MCF 10A (cell line): ENCODE measurements at regions not wholly inside any gene's neighbourhood (a gene's known extent, or its start where the extent isn't known, plus 50 kb on each side); places are given as distances from the start of the nearest gene placed in this dataset.

ENCODE experiments used
- BruUV-seq: library from RNA; stranded (reverse); fragments of 400-500 nt; replicated peaks from 2 replicates; lab custom pipeline; 2021; lab: Mats Ljungman, UMichigan
- CTCF ChIA-PET: fragments of 300-600 bp; sonication (Branson Sonifier 250); formaldehyde crosslinking; extraction: SDS; loops from one replicate; lab custom pipeline; 2021; ENCODE audit warnings: antibody characterized with exemption, inconsistent platforms; lab: Yijun Ruan, JAX
- POLR2A ChIA-PET: fragments of 300-600, 350-650 bp; sonication (Branson Sonifier 250); formaldehyde crosslinking; extraction: SDS; loops from one replicate; lab custom pipeline; 2020; ENCODE audit warnings: antibody characterized with exemption, inconsistent platforms; lab: Yijun Ruan, JAX
- DNase-seq: peaks from one replicate; pipeline ENCODE4 v3.0.0-alpha.2; 2018; ENCODE audit not compliant: unreplicated experiment
- H3K27ac Mint-ChIP-seq: one replicate; pipeline ENCODE4 v1.8.0; 2022; ENCODE audit warnings: mild to moderate bottlenecking, low read depth, mixed read lengths; ENCODE audit not compliant: unreplicated experiment
- H3K27me3 Mint-ChIP-seq: one replicate; pipeline ENCODE4 v1.8.0; 2022; ENCODE audit warnings: mixed read lengths; ENCODE audit not compliant: insufficient read depth, unreplicated experiment
- H3K36me3 Mint-ChIP-seq: one replicate; pipeline ENCODE4 v1.8.0; 2022; ENCODE audit warnings: mild to moderate bottlenecking, moderate library complexity, mixed read lengths; ENCODE audit not compliant: insufficient read depth, unreplicated experiment
- H3K4me1 Mint-ChIP-seq: one replicate; pipeline ENCODE4 v1.8.0; 2022; ENCODE audit warnings: mixed read lengths; ENCODE audit not compliant: insufficient read depth, unreplicated experiment
- H3K4me3 Mint-ChIP-seq: one replicate; pipeline ENCODE4 v1.8.0; 2022; ENCODE audit warnings: mild to moderate bottlenecking, moderate library complexity, mixed read lengths; ENCODE audit not compliant: unreplicated experiment
- H3K9me3 Mint-ChIP-seq: one replicate; pipeline ENCODE4 v1.8.0; 2022; ENCODE audit warnings: mixed read lengths; ENCODE audit not compliant: unreplicated experiment
- intact Hi-C: fragments of 100-400 bp; cut with micrococcal nuclease; formaldehyde crosslinking; loops from 2 replicates; pipeline ENCODE4 v1.14.1; 2022
- TF ChIP-seq, protein P1 (sequence below): fragments of 200-600 bp; IDR thresholded peaks from one replicate; pipeline ENCODE4 v1.8.0; 2022; ENCODE audit warnings: antibody characterized with exemption, mild to moderate bottlenecking; ENCODE audit not compliant: unreplicated experiment

DNA sequence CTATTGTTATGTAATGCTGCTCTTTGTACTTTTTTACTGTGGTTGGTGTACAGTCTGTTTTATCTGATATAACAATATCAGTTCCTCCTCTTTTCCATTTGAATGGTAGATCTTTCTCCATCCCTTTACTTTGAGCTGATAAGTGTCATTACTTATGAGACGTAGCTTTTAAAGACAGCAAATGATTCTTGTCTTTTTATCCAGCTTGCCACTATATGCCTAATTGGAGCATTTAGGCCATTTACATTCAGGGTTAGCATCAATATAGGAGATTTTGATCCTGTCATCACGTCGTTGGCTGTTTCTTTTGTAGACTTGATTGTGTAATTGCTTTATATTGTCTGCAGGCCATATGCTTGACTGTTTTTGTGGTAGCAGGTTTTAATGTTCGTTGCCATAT, 894.2 kb upstream of the ATXN8OS start:
- no peaks in the 10 kb centered on the region for H3K36me3 Mint-ChIP-seq
- ChIA-PET POLR2A (no interaction called here), CTCF (no interaction called here)
- TF ChIP-seq, protein P1, sequence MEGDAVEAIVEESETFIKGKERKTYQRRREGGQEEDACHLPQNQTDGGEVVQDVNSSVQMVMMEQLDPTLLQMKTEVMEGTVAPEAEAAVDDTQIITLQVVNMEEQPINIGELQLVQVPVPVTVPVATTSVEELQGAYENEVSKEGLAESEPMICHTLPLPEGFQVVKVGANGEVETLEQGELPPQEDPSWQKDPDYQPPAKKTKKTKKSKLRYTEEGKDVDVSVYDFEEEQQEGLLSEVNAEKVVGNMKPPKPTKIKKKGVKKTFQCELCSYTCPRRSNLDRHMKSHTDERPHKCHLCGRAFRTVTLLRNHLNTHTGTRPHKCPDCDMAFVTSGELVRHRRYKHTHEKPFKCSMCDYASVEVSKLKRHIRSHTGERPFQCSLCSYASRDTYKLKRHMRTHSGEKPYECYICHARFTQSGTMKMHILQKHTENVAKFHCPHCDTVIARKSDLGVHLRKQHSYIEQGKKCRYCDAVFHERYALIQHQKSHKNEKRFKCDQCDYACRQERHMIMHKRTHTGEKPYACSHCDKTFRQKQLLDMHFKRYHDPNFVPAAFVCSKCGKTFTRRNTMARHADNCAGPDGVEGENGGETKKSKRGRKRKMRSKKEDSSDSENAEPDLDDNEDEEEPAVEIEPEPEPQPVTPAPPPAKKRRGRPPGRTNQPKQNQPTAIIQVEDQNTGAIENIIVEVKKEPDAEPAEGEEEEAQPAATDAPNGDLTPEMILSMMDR: no peak
- H3K4me1 Mint-ChIP-seq: no peaks in the 10 kb centered on the region
- H3K9me3 Mint-ChIP-seq: peaks cover 14% of the 10 kb centered on the region
- intact Hi-C loops: no loop called here
- no peak overlapping the region for H3K27ac Mint-ChIP-seq
- no TSS peak for BruUV-seq
- no peak overlapping the region for H3K4me3 Mint-ChIP-seq
- no peak for DNase-seq
- H3K27me3 Mint-ChIP-seq: no peaks in the 10 kb centered on the region

DNA sequence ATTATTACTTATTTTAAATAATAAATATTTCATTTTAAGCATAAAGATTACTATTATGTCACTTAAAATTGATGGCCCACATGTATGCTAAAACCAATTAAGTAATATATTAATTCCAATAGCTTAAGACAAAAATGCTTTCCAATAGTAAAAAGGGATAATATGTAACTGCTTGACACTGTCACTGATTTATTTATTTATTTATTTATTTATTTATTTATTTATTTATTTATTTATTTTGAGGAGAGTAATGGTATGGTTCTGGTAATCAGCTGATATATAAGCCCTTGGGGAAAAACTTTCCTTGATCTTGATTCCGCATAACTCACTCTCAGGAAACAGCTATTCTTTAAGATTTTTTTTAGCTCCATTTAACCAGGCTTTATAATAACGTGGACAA, 903.0 kb upstream of the ATXN8OS start:
- BruUV-seq: no TSS peak
- POLR2A ChIA-PET: no interaction called here
- no peak overlapping the region for H3K27ac Mint-ChIP-seq
- no peaks in the 10 kb centered on the region for H3K27me3 Mint-ChIP-seq
- H3K9me3 Mint-ChIP-seq: no peaks in the 10 kb centered on the region
- CTCF ChIA-PET: interaction anchor here (0.5 kb wide), 1 partner anchor 50 kb away, joined by 4 read pairs; no protein-coding TSS in a partner anchor
- no peaks in the 10 kb centered on the region for H3K36me3 Mint-ChIP-seq
- H3K4me3 Mint-ChIP-seq: no peak overlapping the region
- no peak for DNase-seq
- no peaks in the 10 kb centered on the region for H3K4me1 Mint-ChIP-seq
- TF ChIP-seq, protein P1: no peak
- intact Hi-C loops: no loop called here

DNA sequence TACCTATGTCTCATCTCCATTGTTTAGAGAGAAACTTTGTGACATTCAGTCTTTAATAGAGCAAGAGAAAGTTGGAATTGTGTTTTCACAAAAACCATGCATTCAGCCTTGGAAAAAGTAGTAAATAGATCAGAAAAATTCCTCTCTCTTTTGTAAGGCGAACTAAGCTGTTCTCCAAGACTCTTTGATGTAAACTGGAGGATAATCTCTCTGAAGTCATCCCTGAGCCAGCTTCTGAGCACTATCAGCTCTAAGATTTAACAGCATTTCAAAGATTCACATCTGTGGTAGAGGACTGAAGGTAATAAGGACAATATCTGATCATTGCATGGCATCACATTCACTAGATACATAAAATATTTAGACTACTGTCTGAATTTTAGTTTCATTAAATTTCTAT, 904.6 kb upstream of the ATXN8OS start:
- BruUV-seq: no TSS peak
- Mint-ChIP-seq H3K9me3 (no peaks in the 10 kb centered on the region), H3K27me3 (no peaks in the 10 kb centered on the region), H3K4me3 (no peak overlapping the region), H3K36me3 (no peaks in the 10 kb centered on the region), H3K27ac (no peak overlapping the region), H3K4me1 (no peaks in the 10 kb centered on the region)
- intact Hi-C loops: no loop called here
- DNase-seq: no peak
- ChIA-PET POLR2A (no interaction called here), CTCF (no interaction called here)
- TF ChIP-seq, protein P1: no peak

DNA sequence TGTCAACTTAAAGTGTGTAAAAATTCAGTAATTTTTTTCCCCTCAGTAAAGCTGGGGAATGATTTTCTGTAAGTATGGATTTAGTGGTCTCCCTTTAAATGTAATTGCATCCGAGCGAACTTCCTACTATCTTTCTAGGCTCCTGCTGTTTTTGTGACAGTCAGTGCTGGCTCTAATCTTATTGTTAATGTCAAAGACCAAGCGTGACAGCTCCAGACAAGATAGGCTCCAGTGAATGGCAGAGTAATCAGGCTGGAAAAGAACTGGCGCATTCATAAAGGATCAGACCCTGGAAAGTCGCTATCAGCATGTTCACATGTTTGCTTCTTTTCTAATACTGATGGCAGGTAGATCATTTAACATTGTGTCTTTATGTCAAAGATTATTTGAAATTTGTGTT, 908.0 kb upstream of the ATXN8OS start:
- POLR2A ChIA-PET: no interaction called here
- no peaks in the 10 kb centered on the region for H3K4me1 Mint-ChIP-seq

More for the DNA sequence above, 908.0 kb upstream of the ATXN8OS start:
- Mint-ChIP-seq H3K27ac (no peak overlapping the region), H3K27me3 (no peaks in the 10 kb centered on the region), H3K36me3 (no peaks in the 10 kb centered on the region), H3K4me3 (no peak overlapping the region), H3K9me3 (no peaks in the 10 kb centered on the region)
- no TSS peak for BruUV-seq
- CTCF ChIA-PET: interaction anchor here (0.5 kb wide), 1 partner anchor 895 kb away, joined by 3 read pairs; no protein-coding TSS in a partner anchor
- intact Hi-C loops: no loop called here
- TF ChIP-seq, protein P1: no peak
- no peak for DNase-seq
